ENCODE measurements at regions not wholly inside any gene's neighbourhood (a gene's known extent, or its start where the extent isn't known, plus 50 kb on each side); places are given as distances from the start of the nearest gene placed in this dataset.
"Not testable (repeated sequence)": the region's sequence is repeated elsewhere in the genome, so short reads cannot be mapped to it uniquely, and the experiment has no call there.

- no peak for DNase-seq (ENCODE audit: low spot score)
- CTCF ChIA-PET (ENCODE audit: unreplicated experiment) = no interaction called here
- Histone ChIP-seq H3K27ac (ENCODE audit: low read depth, low read length, poor library complexity, severe bottlenecking) (no peak overlapping the region), H2AFZ (ENCODE audit: low read length) (no peak overlapping the region), H3K36me3 (ENCODE audit: insufficient read depth, low read length) (no peaks in the 10 kb centered on the region), H3K9me3 (ENCODE audit: low read length) (no peaks in the 10 kb centered on the region), H3K79me2 (ENCODE audit: insufficient read depth, low read depth, low read length) (no peaks in the 10 kb centered on the region), H4K20me1 (ENCODE audit: insufficient read depth, low read length) (no peaks in the 10 kb centered on the region), H3K9me2 (ENCODE audit: insufficient read depth, low read length) (no peaks in the 10 kb centered on the region; the same call in 1 of the 2 replicates), H3K4me2 (ENCODE audit: low read length) (no peak overlapping the region), H3K4me1 (ENCODE audit: insufficient read depth, low read length, poor library complexity, severe bottlenecking) (no peaks in the 10 kb centered on the region), H3K4me3 (ENCODE audit: low read depth, low read length, poor library complexity, severe bottlenecking) (no peak overlapping the region)
- POLR2A ChIA-PET = no interaction called here
- no peak for TF ChIP-seq EZH2phosphoT487 (IDR thresholded peaks at IDR 0.05; ENCODE audit: borderline replicate concordance, low read depth, low read length)
- no peak for TF ChIP-seq CTCF (conservative IDR thresholded peaks at IDR 0.05; ENCODE audit: low read length)
- intact Hi-C loops (cut with micrococcal nuclease; ENCODE audit: unreplicated experiment) = no loop called here
- no TSS peak for BruUV-seq (replicated peaks)
Measured at GRCh38 chr4:71872767-71873415, 89.0 kb upstream of the GC start.

GRCh38 chr4:71878376-71878775 lies 94.5 kb upstream of the GC start:
- ChIA-PET POLR2A (interaction anchor here (0.7 to 1.2 kb wide), 3 partner anchors 11 to 109 kb away, joined by 3 to 4 read pairs (median 4); no protein-coding TSS in a partner anchor), CTCF (ENCODE audit: unreplicated experiment) (no interaction called here)
- H3K4me2 ChIP-seq (ENCODE audit: low read length) = no peak overlapping the region
- no peaks in the 10 kb centered on the region for H3K36me3 ChIP-seq (ENCODE audit: insufficient read depth, low read length)
- H2AFZ ChIP-seq (ENCODE audit: low read length) = no peak overlapping the region
- no peaks in the 10 kb centered on the region for H3K79me2 ChIP-seq (ENCODE audit: insufficient read depth, low read depth, low read length)
- no peaks in the 10 kb centered on the region for H3K9me3 ChIP-seq (ENCODE audit: low read length)
- H3K4me3 ChIP-seq (ENCODE audit: low read depth, low read length, poor library complexity, severe bottlenecking) = no peak overlapping the region
- intact Hi-C loops (cut with micrococcal nuclease; ENCODE audit: unreplicated experiment) = no loop called here
- no peak overlapping the region for H3K27ac ChIP-seq (ENCODE audit: low read depth, low read length, poor library complexity, severe bottlenecking)
- TF ChIP-seq CTCF (conservative IDR thresholded peaks at IDR 0.05; ENCODE audit: low read length) = no peak
- TF ChIP-seq EZH2phosphoT487 (IDR thresholded peaks at IDR 0.05; ENCODE audit: borderline replicate concordance, low read depth, low read length) = no peak
- no peak for DNase-seq (ENCODE audit: low spot score)
- BruUV-seq (replicated peaks) = no TSS peak
- H4K20me1 ChIP-seq (ENCODE audit: insufficient read depth, low read length) = no peaks in the 10 kb centered on the region
- no peaks in the 10 kb centered on the region for H3K9me2 ChIP-seq (ENCODE audit: insufficient read depth, low read length)
- no peaks in the 10 kb centered on the region for H3K4me1 ChIP-seq (ENCODE audit: insufficient read depth, low read length, poor library complexity, severe bottlenecking)

GRCh38 chr4:71882113-71882841 lies 98.4 kb upstream of the GC start:
- no peaks in the 10 kb centered on the region for H3K79me2 ChIP-seq (ENCODE audit: insufficient read depth, low read depth, low read length)
- ChIA-PET CTCF (ENCODE audit: unreplicated experiment) (no interaction called here), POLR2A (no interaction called here)
- no peak overlapping the region for H2AFZ ChIP-seq (ENCODE audit: low read length)
- no peak overlapping the region for H3K4me3 ChIP-seq (ENCODE audit: low read depth, low read length, poor library complexity, severe bottlenecking)
- BruUV-seq (replicated peaks) = no TSS peak
- no peak overlapping the region for H3K27ac ChIP-seq (ENCODE audit: low read depth, low read length, poor library complexity, severe bottlenecking)
- H4K20me1 ChIP-seq (ENCODE audit: insufficient read depth, low read length) = no peaks in the 10 kb centered on the region
- no peaks in the 10 kb centered on the region for H3K4me1 ChIP-seq (ENCODE audit: insufficient read depth, low read length, poor library complexity, severe bottlenecking)
- TF ChIP-seq EZH2phosphoT487 (IDR thresholded peaks at IDR 0.05; ENCODE audit: borderline replicate concordance, low read depth, low read length) (no peak), CTCF (conservative IDR thresholded peaks at IDR 0.05; ENCODE audit: low read length) (no peak)
- intact Hi-C loops (cut with micrococcal nuclease; ENCODE audit: unreplicated experiment) = no loop called here
- H3K9me2 ChIP-seq (ENCODE audit: insufficient read depth, low read length) = no peaks in the 10 kb centered on the region
- DNase-seq (ENCODE audit: low spot score) = no peak
- H3K4me2 ChIP-seq (ENCODE audit: low read length) = no peak overlapping the region
- no peaks in the 10 kb centered on the region for H3K36me3 ChIP-seq (ENCODE audit: insufficient read depth, low read length)
- no peaks in the 10 kb centered on the region for H3K9me3 ChIP-seq (ENCODE audit: low read length)

- H4K20me1 ChIP-seq (ENCODE audit: insufficient read depth, low read length); BruUV-seq (replicated peaks); intact Hi-C loops (cut with micrococcal nuclease; ENCODE audit: unreplicated experiment); H3K79me2 ChIP-seq (ENCODE audit: insufficient read depth, low read depth, low read length); H3K27ac ChIP-seq (ENCODE audit: low read depth, low read length, poor library complexity, severe bottlenecking); H3K4me3 ChIP-seq (ENCODE audit: low read depth, low read length, poor library complexity, severe bottlenecking); H3K4me1 ChIP-seq (ENCODE audit: insufficient read depth, low read length, poor library complexity, severe bottlenecking); DNase-seq (ENCODE audit: low spot score); H3K9me2 ChIP-seq (ENCODE audit: insufficient read depth, low read length); H3K9me3 ChIP-seq (ENCODE audit: low read length); H2AFZ ChIP-seq (ENCODE audit: low read length); H3K4me2 ChIP-seq (ENCODE audit: low read length); H3K36me3 ChIP-seq (ENCODE audit: insufficient read depth, low read length); CTCF ChIA-PET (ENCODE audit: unreplicated experiment): not testable (repeated sequence)
- POLR2A ChIA-PET = interaction anchor here (1.0 kb wide), 1 partner anchor 20 kb away, joined by 3 read pairs; no protein-coding TSS in a partner anchor
Measured at GRCh38 chr4:71900366-71900765, 116.5 kb upstream of the GC start.

Data from OCI-LY7 (cell line).